Testis (tissue), 2 donors: ENCODE measurements at regions not wholly inside any gene's neighbourhood (a gene's known extent, or its start where the extent isn't known, plus 50 kb on each side); places are given as distances from the start of the nearest gene placed in this dataset.

ENCODE experiments used
- POLR2A ChIP-seq: fragments of 450-650 bp; IDR thresholded peaks from one replicate; pipeline ENCODE4 v1.6.1; 2017; ENCODE audit warnings: antibody characterized with exemption, mild to moderate bottlenecking, moderate library complexity
- TF ChIP-seq, protein P1 (sequence below), 3 experiments: fragments of 450-650 bp in 2 of 3; fragments of 200-600 bp in 1 of 3; sonication (generic) in 1 of 3; IDR thresholded peaks; one replicate each; pipeline ENCODE4 v1.5.1; 2016 to 2019; ENCODE audit warnings: antibody characterized with exemption in 3 of 3, mild to moderate bottlenecking in 2 of 3, moderate library complexity in 1 of 3

DNA sequence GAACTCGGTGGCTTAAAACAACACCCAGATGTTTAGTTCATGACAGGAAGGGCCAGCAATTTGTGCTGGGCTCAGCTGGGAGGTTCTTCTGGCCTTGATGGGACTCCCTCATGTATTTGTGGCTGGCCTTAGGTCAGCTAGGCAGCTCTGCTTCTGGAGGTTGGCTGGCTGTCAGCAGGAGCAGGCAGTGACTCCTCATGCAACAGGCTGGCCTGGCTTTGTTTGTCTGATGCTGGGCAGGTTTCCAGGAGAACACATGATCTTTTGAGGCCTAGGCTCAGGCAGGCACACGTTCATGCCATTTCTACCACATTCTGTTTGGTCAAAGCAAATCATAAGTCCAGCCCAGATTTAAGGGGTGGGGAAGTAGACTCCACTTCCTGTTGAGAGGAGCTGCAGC, 571.2 kb downstream of the TBC1D22A start:
- TF ChIP-seq, protein P1, sequence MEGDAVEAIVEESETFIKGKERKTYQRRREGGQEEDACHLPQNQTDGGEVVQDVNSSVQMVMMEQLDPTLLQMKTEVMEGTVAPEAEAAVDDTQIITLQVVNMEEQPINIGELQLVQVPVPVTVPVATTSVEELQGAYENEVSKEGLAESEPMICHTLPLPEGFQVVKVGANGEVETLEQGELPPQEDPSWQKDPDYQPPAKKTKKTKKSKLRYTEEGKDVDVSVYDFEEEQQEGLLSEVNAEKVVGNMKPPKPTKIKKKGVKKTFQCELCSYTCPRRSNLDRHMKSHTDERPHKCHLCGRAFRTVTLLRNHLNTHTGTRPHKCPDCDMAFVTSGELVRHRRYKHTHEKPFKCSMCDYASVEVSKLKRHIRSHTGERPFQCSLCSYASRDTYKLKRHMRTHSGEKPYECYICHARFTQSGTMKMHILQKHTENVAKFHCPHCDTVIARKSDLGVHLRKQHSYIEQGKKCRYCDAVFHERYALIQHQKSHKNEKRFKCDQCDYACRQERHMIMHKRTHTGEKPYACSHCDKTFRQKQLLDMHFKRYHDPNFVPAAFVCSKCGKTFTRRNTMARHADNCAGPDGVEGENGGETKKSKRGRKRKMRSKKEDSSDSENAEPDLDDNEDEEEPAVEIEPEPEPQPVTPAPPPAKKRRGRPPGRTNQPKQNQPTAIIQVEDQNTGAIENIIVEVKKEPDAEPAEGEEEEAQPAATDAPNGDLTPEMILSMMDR (IDR thresholded peaks at IDR 0.05) = no peak
- no peak for TF ChIP-seq POLR2A
